G401.6 (cell line): ENCODE measurements at regions not wholly inside any gene's neighbourhood (a gene's known extent, or its start where the extent isn't known, plus 50 kb on each side); places are given as distances from the start of the nearest gene placed in this dataset.

ENCODE experiments used
- FAIRE-seq: peaks from 2 replicates; lab custom pipeline; 2012; peaks lifted over from hg19 to GRCh38; lab: Jason Lieb, UNC

DNA sequence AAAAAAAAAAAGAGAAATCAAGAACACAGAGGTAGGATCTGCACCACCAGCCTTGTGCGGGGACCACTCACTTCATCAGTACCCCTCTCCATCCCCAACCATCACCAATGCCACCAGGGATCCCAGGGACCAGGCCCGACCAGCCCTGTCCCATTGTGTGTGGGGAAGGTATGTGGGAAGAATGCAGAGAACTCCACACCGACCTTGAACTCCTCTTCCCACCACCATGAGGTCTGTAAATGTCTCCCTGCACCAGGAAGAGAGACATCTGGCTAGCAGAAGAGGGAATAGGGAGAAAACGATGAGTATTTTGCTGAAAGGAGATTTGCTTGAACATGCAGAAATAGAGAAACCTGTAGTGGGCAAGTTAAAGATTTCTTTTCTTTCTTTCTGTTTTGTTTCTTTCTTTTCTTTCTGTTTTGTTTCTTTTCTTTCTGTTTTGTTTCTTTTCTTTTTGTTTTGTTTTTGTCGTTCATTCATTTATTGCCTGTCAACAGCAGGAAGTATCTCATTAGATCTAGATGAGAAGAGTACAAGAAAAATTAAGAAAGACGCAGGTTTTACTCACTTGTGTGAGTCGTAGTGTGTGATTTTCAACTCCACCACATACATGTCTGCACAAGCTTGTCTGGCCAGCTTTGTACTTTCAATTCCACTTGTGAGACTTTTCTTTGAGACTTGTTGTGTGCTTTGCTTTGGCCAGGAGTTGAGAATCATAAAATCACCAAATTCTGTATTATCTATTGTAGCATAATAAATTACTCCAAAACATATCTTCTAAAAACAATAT is 179.8 kb upstream of the HAAO start:
- FAIRE-seq = no peak

- FAIRE-seq = no peak
Observed at GRCh38 chr2:42971381-42971780, 179.0 kb upstream of the HAAO start.

GRCh38 chr2:42970151-42970550 is 177.8 kb upstream of the HAAO start:
- no peak for FAIRE-seq

DNA sequence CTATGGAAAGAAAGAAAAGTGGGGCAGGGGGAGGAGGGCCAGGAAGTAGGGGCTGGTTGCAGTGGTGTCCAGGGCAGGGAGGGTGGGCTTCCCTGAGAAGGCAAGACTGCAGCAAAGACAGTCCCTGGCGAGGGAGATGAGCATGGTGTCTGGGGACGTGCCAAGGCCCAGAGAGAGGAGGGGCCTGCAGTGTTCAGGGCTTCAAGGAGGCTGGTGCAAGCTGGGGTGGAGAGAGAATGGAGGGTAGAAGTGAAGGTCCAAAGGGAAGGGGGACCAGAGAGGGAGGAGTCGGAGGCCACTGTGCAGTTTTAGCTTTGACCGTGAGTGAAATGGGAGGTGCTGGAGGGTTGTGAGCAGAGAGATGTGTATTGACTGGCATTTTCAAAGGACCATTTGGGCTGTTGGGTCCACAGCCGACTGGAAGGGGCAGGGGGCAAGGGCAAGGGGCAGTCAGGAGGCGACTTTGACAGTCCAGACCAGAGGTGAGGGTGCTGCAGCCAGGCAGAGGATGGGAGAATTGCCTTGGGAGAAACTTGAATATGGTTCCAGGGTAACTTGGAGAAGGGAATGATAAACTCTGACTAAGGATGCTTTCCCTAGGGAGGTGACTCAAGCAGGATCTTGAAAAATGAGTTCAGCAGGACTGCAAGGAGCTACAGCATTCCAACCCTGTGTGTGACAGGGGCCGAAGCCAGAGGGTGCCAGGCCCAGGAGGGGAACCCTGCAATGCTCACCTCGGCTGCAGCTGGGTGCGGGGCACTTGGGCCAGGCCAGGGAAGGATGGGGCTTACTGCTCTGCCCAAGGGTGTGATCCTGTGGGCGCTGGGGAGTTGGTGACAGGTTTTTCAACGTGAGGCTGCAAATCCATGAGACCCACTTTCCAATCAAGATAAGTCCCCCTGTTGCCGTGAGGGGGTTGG is 177.1 kb upstream of the HAAO start:
- no peak for FAIRE-seq

GRCh38 chr2:42967959-42968674 is 175.7 kb upstream of the HAAO start:
- no peak for FAIRE-seq

- FAIRE-seq = no peak
Observed at GRCh38 chr2:42965910-42966309, 173.5 kb upstream of the HAAO start.

DNA sequence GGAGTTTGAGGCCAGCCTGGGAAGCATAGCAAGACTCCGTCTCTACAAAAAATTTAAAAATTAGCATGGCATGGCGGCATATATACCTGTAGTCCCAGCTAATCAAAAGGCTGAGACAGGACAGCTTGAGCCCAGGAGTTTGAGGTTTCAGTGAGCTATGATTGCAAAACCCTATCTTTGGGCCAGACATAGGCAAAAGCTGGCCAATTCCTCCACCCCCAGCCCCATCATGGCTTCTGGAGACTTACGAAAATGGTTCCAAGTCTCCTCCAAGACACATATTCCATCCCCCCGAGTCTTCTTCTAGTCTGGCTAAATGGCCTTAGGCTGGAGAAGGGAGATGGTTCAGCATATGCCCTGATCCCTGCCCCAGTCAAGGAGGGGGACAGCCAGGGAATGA is 172.8 kb upstream of the HAAO start:
- FAIRE-seq = no peak

- FAIRE-seq = no peak
Observed at GRCh38 chr2:42964439-42965083, 172.2 kb upstream of the HAAO start.

DNA sequence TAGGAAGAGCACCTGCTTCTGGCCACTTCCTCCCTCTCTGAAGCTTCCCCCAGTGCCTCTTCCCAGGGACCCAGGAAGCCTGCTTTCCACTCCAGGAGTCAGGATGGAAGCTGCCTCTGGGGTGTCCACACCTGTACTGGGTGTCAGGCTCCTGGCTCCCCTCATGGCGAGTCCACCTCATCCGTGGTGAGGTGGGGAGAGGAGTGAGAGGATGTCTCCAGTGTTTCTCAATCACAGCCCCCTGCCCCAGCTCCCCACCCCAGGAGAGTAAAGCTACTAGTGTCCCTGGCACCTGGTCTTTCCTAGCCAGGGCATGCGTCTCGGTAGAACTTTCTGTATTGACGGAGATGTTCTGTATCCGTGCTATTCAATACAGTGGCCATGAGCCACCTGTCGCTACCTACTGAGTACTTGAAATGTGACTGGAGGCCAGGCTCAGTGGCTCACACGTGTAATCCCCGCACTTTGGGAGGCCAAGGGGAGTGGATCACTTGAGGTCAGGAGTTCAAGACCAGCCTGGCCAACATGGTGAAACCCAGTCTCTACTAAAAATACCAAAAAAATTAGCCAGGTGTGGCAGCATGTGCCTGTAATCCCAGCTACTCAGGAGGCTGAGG is 171.2 kb upstream of the HAAO start:
- FAIRE-seq = no peak

- FAIRE-seq = no peak
Observed at GRCh38 chr2:42962508-42962953, 170.1 kb upstream of the HAAO start.

GRCh38 chr2:42961961-42962360 is 169.6 kb upstream of the HAAO start:
- FAIRE-seq = no peak

- FAIRE-seq = no peak
Observed at GRCh38 chr2:42961385-42961811, 169.0 kb upstream of the HAAO start.

DNA sequence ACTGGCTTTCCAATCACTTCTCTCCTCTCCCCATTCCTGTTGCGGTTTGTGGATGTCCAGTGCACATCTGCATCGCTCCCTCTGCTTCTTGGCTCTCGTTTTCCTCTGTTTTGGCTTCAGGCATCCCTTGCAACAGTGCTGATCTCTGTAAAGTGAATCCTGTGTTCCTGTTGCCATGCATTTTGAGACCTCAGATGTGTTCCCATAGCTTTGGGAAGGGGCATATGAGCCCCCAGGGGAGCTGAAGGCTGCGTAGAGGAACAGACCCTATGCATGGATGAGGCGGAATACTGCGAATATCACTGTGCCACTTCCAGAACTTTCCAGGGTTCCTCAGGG is 168.4 kb upstream of the HAAO start:
- FAIRE-seq = no peak

- FAIRE-seq = no peak
Observed at GRCh38 chr2:42960002-42960841, 167.8 kb upstream of the HAAO start.

- no peak for FAIRE-seq
Observed at GRCh38 chr2:42959234-42960001, 167.0 kb upstream of the HAAO start.

DNA sequence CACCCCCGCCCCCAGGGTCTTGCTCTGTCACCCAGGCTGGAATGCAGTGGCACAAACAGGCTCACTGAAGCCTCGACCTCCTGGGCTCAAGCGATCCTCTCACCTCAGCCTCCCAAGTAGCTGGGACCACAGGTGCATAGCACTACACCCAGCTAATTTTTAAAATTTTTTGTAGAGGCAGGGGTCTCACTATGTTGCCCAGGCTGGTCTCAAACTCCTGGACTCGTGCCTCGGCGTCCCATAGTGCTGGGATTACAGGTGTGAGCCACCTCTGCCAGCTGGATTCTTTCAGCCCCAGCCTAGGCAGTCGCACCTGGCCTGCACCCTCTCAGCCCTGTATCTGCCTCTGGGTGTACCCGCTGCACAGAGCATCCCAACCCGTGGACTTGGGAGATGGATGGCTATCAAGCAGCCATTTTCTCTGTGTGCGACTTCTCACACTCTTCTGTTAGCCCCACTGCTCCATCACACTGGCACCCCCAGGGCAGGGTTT is 166.4 kb upstream of the HAAO start:
- no peak for FAIRE-seq

GRCh38 chr2:42957861-42958301 is 165.5 kb upstream of the HAAO start:
- FAIRE-seq = no peak

- no peak for FAIRE-seq
Observed at GRCh38 chr2:42957109-42957860, 164.9 kb upstream of the HAAO start.
